GM19452 (cell line): ENCODE measurements at regions not wholly inside any gene's neighbourhood (a gene's known extent, or its start where the extent isn't known, plus 50 kb on each side); places are given as distances from the start of the nearest gene placed in this dataset.
"Not testable (repeated sequence)": the region's sequence is repeated elsewhere in the genome, so short reads cannot be mapped to it uniquely, and the experiment has no call there.

ENCODE experiments used
- ATAC-seq: cut with Tn5 transposase; IDR thresholded peaks from one replicate; pipeline ENCODE4 v1.9.1; 2021; ENCODE audit not compliant: unreplicated experiment

DNA sequence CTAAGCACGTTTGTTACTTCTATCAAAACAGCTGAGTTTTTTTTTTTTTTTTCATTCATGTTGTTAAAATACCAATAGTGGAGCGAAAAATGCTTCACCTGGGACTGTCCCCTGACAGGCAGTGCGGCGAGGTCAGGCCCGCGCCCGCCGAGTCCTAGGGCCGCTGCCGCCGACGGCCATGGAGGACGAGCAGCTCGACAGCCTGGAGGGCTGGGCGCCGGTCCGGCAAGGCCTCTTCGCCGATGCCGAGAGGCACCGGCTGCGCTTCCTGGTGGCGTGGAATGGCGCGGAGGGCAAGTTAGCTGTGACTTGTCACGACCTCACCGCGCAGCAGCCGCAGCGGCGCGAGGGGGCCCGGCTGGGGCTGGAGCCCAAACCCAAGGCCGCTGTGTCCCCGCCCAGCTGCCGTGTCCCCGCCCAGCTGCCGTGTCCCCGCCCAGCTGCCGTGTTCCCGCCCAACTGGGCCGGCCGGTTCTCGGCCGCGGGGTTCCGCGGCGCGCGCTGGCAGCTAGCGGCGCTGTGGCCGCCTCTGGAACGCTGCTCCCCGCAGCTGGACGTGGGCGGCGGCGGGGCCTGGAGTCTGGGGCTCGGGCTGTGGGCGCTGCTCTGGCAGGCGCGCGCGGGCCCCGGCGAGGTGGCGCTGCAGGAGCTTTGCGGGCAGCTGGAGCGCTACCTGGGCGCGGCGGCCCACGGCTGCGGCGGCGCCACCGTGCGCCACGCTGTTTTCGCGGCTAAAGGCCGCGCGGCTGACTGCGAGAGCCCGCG lies 56.7 kb upstream of the GOLGA8R start:
- ATAC-seq: peak; percentile 80

DNA sequence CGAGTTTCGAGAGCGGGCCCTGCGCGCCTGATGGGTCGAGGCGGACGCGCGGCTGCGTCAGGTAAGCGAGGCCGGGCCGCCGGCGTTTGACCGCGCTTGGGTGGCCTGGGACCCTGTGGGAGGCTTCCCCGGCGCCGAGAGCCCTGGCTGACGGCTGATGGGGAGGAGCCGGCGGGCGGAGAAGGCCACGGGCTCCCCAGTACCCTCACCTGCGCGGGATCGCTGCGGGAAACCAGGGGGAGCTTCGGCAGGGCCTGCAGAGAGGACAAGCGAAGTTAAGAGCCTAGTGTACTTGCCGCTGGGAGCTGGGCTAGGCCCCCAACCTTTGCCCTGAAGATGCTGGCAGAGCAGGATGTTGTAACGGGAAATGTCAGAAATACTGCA lies 57.3 kb upstream of the GOLGA8R start:
- peak; percentile 6 for ATAC-seq

- not testable (repeated sequence) for ATAC-seq
These were observed 57.9 kb upstream of the GOLGA8R start for GRCh38 chr15:30471817-30472551.

DNA sequence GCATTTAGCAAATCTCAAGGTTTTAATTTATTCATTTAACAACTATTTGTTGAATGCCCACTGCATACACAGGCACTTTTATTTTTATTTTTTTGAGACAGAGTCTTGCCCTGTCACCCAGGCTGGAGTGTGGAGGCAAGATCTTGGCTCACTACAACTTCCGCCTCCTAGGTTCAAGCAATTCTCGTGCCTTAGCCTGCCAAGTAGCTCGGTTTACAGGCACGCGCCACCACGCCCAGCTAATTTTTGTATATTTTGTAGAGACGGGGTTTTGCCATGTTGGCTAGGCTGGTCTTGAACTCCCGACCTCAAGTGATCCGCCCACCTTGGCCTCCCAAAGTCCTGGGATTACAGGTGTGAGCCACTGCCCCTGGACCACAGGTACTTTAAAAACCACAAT lies 67.0 kb upstream of the GOLGA8Q start:
- not testable (repeated sequence) for ATAC-seq

- ATAC-seq: not testable (repeated sequence)
These were observed 62.6 kb upstream of the GOLGA8Q start for GRCh38 chr15:30489237-30489636.

- not testable (repeated sequence) for ATAC-seq
These were observed 61.5 kb upstream of the GOLGA8Q start for GRCh38 chr15:30490334-30490733.

DNA sequence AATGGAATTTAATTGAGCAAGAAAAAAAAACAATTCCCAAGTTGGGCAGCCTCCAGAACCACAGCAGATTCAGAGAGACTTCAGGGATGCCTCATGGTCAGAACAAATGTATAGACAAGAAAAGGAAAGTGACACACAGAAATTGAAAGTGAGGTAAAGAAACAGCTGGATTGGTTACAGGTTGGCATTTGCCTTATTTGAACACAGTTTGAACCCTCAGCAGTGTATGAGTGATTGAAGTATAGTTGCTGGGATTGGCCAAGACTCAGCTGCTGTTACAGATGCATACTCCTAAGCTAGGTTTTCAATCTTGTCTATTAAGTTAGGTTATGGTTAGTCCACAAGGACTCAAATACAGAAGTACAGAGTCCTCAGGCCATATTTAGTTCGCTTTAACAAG lies 57.9 kb upstream of the GOLGA8Q start:
- ATAC-seq: not testable (repeated sequence)

DNA sequence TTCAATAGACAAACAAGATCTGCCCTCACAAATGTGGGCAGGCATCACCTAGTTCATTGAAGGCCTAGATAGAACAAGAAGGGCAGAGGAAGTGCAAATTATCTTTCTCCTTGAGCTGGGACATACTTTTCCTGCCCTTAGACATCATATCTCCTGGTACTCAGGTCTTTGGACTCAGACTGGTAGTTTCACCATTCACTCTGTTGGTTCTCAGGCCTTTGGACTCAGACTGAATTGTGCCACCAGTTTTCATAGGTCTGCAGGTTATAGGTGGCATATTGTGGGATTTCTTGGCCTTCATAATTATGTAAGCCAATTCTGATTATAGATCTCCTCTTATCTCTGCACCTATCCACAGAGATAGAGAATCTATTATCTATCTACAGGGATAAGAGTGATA lies 54.6 kb upstream of the GOLGA8Q start:
- ATAC-seq: not testable (repeated sequence)

GRCh38 chr15:30499233-30499632 lies 52.6 kb upstream of the GOLGA8Q start:
- not testable (repeated sequence) for ATAC-seq

DNA sequence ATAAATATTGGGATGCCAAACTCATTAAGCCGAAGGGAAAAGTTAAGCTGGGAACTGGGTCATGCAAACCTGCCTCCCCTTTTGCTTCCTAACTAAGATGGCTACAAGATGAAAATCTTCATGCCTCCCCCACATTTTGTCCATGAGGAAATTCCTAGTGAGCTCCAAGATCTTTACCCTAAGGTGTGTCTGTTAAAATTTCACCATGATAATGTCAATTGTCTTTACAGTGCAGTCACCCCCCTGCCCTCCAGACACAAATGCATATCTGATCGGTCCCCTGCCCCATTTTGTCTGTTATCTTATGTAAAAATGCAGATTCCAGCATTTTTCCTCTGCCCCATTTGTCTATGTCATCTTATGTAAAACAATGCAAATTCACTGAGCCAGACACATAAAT lies 51.3 kb upstream of the GOLGA8Q start:
- not testable (repeated sequence) for ATAC-seq
